ENCODE measurements at regions not wholly inside any gene's neighbourhood (a gene's known extent, or its start where the extent isn't known, plus 50 kb on each side); places are given as distances from the start of the nearest gene placed in this dataset.

- peaks cover 4% of the 10 kb centered on the region; the same call in 1 of the 2 replicates for H4K20me1 ChIP-seq (ENCODE audit: insufficient read depth)
- H3K9me2 ChIP-seq (ENCODE audit: insufficient read depth), result no peaks in the 10 kb centered on the region
- no peak overlapping the region for H2AFZ ChIP-seq
- intact Hi-C loops (cut with micrococcal nuclease; ENCODE audit: unreplicated experiment), result no loop called here
- no peak overlapping the region for H3K4me2 ChIP-seq
- TF ChIP-seq, protein P1, sequence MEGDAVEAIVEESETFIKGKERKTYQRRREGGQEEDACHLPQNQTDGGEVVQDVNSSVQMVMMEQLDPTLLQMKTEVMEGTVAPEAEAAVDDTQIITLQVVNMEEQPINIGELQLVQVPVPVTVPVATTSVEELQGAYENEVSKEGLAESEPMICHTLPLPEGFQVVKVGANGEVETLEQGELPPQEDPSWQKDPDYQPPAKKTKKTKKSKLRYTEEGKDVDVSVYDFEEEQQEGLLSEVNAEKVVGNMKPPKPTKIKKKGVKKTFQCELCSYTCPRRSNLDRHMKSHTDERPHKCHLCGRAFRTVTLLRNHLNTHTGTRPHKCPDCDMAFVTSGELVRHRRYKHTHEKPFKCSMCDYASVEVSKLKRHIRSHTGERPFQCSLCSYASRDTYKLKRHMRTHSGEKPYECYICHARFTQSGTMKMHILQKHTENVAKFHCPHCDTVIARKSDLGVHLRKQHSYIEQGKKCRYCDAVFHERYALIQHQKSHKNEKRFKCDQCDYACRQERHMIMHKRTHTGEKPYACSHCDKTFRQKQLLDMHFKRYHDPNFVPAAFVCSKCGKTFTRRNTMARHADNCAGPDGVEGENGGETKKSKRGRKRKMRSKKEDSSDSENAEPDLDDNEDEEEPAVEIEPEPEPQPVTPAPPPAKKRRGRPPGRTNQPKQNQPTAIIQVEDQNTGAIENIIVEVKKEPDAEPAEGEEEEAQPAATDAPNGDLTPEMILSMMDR (conservative IDR thresholded peaks at IDR 0.05), result no peak
- TF ChIP-seq EZH2 (IDR thresholded peaks at IDR 0.05; ENCODE audit: low read depth), result no peak
- ChIA-PET POLR2A (ENCODE audit: unreplicated experiment) (no interaction called here), CTCF (no interaction called here)
- no peaks in the 10 kb centered on the region for H3F3A ChIP-seq (ENCODE audit: insufficient read depth, low read depth)
- peaks cover 24% of the 10 kb centered on the region for H3K27me3 ChIP-seq (ENCODE audit: insufficient read depth, low read depth)
- H3K27ac ChIP-seq, result no peak overlapping the region
- no TSS peak for BruUV-seq (replicated peaks)
- DNase-seq, result peak in 1 of 2 experiments; percentile 3
- H3K36me3 ChIP-seq (ENCODE audit: low read depth), result no peaks in the 10 kb centered on the region
- H3K9me3 ChIP-seq (ENCODE audit: insufficient read depth, low read depth), result no peaks in the 10 kb centered on the region
- H3K4me3 ChIP-seq, result no peak overlapping the region
- H3K4me1 ChIP-seq (replicated peaks; ENCODE audit: insufficient read depth), result no peaks in the 10 kb centered on the region
- H3K79me2 ChIP-seq (ENCODE audit: low read depth), result no peaks in the 10 kb centered on the region
These were observed 67.5 kb upstream of the TMEM132E start for GRCh38 chr17:34511931-34512330.

DNA sequence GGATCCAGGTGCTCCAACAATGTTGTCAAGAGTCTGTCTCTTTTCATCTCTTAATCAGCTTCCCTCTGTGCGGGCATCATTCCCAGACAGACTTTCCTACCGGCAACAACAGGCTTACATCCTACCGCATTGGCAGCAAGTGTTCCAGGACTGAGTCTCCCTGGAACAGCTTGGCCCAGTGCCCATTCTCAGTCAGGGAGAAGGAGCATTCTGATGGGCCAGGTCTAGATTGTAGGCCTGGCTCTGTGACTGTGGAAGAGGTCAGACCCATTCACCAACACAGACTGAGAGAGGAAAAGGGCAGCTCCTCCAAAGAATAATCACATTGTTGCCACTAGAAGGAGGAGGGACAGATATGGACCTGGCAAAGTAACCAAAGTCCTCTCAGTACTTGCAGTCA, 68.1 kb upstream of the TMEM132E start:
- intact Hi-C loops (cut with micrococcal nuclease; ENCODE audit: unreplicated experiment), result no loop called here
- DNase-seq, result no peak

GRCh38 chr17:34504814-34505484, 74.4 kb upstream of the TMEM132E start:
- Histone ChIP-seq H3K4me2 (no peak overlapping the region), H3K9me3 (ENCODE audit: insufficient read depth, low read depth) (no peaks in the 10 kb centered on the region), H2AFZ (no peak overlapping the region), H4K20me1 (ENCODE audit: insufficient read depth) (no peaks in the 10 kb centered on the region), H3K36me3 (ENCODE audit: low read depth) (no peaks in the 10 kb centered on the region), H3K27me3 (ENCODE audit: insufficient read depth, low read depth) (peaks cover 9% of the 10 kb centered on the region; the same call in 1 of the 2 replicates), H3K4me1 (replicated peaks; ENCODE audit: insufficient read depth) (no peaks in the 10 kb centered on the region), H3F3A (ENCODE audit: insufficient read depth, low read depth) (no peaks in the 10 kb centered on the region), H3K79me2 (ENCODE audit: low read depth) (no peaks in the 10 kb centered on the region), H3K4me3 (no peak overlapping the region), H3K27ac (no peak overlapping the region), H3K9me2 (ENCODE audit: insufficient read depth) (no peaks in the 10 kb centered on the region)
- POLR2A ChIA-PET (ENCODE audit: unreplicated experiment), result no interaction called here
- intact Hi-C loops (cut with micrococcal nuclease; ENCODE audit: unreplicated experiment), result no loop called here
- BruUV-seq (replicated peaks), result no TSS peak
- DNase-seq, result no peak
- no peak for TF ChIP-seq EZH2 (IDR thresholded peaks at IDR 0.05; ENCODE audit: low read depth)
- TF ChIP-seq, protein P1 (conservative IDR thresholded peaks at IDR 0.05), result no peak
- CTCF ChIA-PET, result no interaction called here

More for the DNA sequence above, 68.1 kb upstream of the TMEM132E start:
- Histone ChIP-seq H3K4me1 (replicated peaks; ENCODE audit: insufficient read depth) (no peaks in the 10 kb centered on the region), H3K9me2 (ENCODE audit: insufficient read depth) (no peaks in the 10 kb centered on the region), H3K27me3 (ENCODE audit: insufficient read depth, low read depth) (peaks cover 24% of the 10 kb centered on the region; the same call in 1 of the 2 replicates), H3K9me3 (ENCODE audit: insufficient read depth, low read depth) (no peaks in the 10 kb centered on the region), H3F3A (ENCODE audit: insufficient read depth, low read depth) (no peaks in the 10 kb centered on the region), H3K36me3 (ENCODE audit: low read depth) (no peaks in the 10 kb centered on the region), H3K4me2 (no peak overlapping the region), H2AFZ (no peak overlapping the region), H4K20me1 (ENCODE audit: insufficient read depth) (peaks cover 4% of the 10 kb centered on the region; the same call in 1 of the 2 replicates), H3K27ac (no peak overlapping the region), H3K4me3 (no peak overlapping the region), H3K79me2 (ENCODE audit: low read depth) (no peaks in the 10 kb centered on the region)
- TF ChIP-seq, protein P1 (conservative IDR thresholded peaks at IDR 0.05), result no peak
- no peak for TF ChIP-seq EZH2 (IDR thresholded peaks at IDR 0.05; ENCODE audit: low read depth)
- no TSS peak for BruUV-seq (replicated peaks)
- ChIA-PET POLR2A (ENCODE audit: unreplicated experiment) (no interaction called here), CTCF (no interaction called here)

Measured in PC-9 (cell line).